HG03378 (cell line): ENCODE measurements at regions not wholly inside any gene's neighbourhood (a gene's known extent, or its start where the extent isn't known, plus 50 kb on each side); places are given as distances from the start of the nearest gene placed in this dataset.

Source experiments
- ATAC-seq: cut with Tn5 transposase; IDR thresholded peaks from one replicate; pipeline ENCODE4 v1.9.1; 2021; ENCODE audit warnings: mild to moderate bottlenecking, moderate library complexity; ENCODE audit not compliant: unreplicated experiment

DNA sequence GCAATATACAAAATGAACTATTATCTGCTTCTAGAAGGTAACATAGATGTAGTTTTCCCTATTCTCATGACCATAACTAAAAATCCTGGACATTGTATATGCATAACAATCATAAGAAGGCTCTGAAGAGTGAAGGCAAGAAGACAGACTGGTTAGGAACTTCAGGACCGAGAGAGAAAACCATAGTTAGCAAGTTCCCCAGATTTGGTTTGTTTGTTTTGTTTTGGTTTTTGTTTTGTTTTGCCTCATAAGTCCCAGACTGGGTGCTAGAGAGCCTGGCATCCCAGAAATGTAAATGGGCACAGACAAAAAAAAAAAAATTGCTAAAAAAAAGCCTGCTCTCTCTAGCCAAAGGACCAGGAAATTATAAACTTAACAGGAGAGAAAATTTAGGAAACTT lies 192.2 kb upstream of the FBXO11 start:
- no peak for ATAC-seq

GRCh38 chr2:48104418-48104817 lies 198.1 kb upstream of the FBXO11 start:
- ATAC-seq: no peak

GRCh38 chr2:48105848-48106247 lies 199.6 kb upstream of the FBXO11 start:
- no peak for ATAC-seq

DNA sequence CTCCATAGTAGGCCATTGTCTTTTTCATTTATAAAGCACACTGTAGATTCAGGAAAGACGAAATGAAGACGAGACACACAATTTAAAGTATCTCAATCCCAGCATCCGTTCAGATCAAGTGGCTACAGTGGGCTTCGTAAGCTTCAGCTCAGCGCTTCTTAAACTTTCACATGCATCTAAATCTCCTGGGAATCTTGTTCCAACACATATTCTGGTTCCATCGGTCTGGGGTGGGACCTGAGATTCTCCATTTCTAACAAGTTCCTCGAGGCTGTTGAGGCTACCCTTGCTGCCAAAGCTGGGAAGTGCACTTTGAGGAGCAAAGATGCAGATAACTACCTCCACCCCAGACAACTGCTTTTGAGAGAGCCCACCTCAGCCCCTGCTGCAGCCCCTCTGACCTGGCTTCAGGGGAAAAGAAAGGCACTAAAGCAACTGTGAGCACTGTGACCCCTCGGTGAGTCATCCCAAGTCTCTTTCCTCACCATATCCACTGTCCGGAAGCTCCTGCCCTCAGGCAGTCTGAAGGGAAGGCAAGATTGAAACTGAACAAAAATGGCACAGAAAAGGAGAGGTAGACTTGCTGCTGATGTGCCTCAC lies 201.1 kb upstream of the FBXO11 start:
- ATAC-seq: no peak

GRCh38 chr2:48108455-48108854 lies 202.2 kb upstream of the FBXO11 start:
- no peak for ATAC-seq

GRCh38 chr2:48109491-48110204 lies 203.3 kb upstream of the FBXO11 start:
- no peak for ATAC-seq

DNA sequence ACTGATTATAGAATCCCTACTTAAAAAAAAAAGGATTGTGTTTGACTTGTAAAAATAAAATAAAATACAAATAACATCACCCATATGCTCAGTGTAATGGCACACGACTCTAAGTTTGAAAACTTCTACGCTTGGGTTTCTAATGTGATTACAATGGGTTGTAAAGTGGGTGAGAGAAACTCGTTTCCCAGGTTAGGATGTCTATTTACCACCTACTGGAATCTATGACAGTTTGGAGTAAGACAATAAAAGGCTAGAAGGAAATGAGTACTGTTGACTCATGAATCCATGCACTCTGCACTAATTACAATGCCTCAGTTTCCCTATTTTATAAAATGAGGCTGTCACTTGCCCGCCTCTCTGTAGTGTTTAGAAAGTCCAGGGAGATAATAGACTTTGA lies 204.0 kb upstream of the FOXN2 start:
- ATAC-seq: no peak

DNA sequence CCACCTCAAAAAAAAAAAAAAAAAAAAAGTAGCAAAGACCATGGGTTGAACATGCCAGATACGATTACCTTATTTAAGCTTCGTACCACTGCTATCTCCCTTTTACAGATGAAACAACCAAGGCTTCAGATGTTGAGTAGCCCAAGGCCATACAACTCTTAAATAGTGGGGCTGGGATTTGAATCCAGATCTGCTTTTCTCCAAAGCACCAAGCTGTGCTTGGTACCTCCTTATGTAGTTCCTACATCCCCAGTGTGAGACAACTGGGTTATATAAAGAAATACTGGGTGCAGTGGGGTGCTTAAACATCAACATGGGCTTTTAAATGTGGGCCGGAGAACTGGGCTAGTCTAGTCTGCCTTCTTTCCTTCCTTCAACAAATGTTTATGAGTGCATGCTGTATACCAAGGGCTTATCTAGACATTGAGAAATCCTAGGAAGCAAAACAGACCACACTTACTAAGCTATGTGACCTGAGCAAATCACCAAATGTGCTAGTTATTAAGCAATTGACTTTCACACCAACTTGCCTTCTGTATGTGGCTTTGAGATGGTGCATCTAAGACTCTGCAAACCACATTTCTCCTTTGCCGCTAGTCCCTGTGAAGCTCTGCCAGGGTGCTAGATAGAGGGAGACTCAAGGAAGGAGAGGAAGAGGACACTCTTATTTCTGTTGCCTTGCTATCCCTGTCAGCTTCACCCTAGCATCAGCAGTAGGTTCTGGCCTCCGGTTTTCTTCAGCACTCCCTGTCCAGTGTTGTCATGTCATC lies 201.4 kb upstream of the FOXN2 start:
- ATAC-seq: no peak

DNA sequence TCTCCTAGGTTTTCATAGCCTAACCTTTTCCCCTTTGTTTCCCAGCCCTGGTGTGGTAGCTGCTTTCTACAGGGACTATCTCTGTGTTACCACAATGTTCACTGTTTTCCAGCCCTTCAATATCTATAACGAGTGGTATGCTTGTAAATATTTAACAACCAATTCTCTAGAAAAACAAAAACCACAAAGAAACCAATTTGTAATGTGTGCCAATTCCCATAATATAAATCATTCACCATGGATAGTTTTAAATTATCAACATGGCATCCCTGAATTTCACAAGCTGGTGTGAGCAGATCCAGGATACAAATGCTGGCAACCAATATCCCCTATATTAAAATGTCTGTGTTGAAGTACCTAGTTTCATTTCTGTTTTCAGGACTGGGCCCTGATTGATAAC lies 200.7 kb upstream of the FOXN2 start:
- peak; percentile 15 for ATAC-seq

GRCh38 chr2:48114256-48114655 lies 200.2 kb upstream of the FOXN2 start:
- peak; percentile 44 for ATAC-seq

DNA sequence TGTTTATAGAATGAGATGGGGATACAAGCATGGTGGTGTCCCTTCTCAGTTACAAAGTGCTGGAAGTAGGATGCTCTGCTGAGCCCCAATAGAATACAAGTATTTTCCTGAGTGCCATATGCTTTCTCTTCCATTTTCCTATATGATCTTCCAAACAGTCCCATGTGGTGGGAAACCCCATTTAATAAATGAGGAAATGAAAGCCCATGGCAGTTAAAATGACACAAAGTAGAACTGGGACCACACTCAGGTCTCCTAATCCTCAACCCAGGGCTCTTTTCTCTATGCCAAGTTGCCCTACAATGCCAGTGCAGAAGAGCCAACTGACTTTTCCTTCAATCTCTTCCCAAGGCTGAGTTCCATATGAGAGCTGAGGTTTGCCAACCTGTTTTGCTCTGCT lies 198.0 kb upstream of the FOXN2 start:
- no peak for ATAC-seq

DNA sequence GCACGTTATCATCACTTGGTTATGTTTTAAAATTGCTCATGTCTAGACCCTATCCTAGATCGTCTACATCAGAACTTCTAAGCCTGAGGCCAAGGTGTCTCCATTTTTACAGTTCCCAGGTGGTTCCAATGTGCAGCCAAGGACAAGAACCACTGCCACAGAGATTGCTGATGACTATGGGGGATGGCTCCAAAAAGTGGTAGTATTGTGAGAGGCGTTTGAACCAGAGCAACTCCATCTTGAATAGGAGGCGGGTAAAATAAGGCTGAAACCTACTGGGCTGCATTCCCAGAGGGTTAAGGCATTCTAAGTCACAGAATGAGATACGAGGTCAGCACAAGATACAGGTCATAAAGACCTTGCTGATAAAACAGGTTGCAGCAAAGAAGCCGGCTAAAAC lies 195.6 kb upstream of the FOXN2 start:
- no peak for ATAC-seq

DNA sequence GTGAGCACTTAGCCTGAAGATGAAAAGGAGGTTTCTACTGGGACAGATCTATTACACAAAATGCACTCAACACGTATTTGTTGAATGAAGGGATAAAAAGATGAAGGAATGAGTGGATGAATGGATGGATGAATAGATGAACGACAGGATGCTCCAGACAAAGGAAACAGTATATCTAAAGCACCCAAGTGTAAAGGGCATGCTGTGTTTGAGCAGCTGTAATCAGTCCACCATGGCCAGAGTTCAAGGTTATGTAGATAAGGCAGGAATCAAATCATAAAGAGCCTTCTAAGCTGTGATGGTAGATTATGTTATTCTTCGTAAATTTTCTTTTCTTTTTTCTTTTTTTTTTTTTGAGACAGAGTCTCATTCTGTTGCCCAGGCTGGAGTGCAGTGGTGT lies 194.4 kb upstream of the FOXN2 start:
- ATAC-seq: no peak

DNA sequence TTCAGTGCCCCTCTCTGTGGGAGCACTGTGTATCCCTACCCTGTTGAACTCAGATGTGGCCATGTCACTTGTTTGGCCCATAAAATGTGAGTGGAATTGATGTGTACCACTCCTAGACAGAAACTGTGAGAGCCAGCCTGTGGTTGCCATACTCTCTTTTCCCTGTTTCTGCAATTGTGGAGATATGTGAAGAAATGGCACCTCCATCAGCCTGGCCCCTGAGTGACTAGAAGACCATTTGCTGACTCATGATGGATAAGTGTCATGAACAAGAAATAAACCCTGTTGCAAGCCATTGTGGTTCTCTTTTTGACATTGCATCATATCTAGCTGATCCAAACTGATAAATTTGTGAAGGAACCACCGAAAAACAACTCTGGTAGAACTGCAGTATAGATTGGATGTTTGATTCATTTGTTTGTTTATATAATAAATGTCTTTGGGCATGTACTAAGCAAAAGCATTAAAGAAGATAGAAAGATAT lies 193.7 kb upstream of the FOXN2 start:
- ATAC-seq: no peak

GRCh38 chr2:48122166-48122565 lies 192.3 kb upstream of the FOXN2 start:
- no peak for ATAC-seq

DNA sequence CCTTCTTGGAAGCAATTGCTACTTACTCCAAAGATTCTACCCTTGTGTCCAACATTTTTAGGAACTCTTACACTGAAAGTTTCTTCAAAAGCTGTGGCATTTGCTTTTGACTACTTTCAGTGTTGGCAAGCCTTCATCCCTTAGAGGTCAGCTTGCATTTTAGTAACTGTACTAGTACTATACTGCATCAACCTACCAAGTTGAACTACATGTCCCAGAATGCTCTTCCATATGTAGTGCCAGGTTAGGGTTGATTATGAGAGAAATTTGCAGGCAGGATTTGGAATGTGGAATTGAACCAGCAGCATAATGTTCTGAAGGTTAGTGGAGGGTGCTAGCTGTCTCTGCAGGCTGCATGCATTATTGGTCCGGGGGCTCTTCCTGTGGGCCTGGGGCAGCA lies 189.9 kb upstream of the FOXN2 start:
- no peak for ATAC-seq

GRCh38 chr2:48126162-48126561 lies 188.3 kb upstream of the FOXN2 start:
- no peak for ATAC-seq

DNA sequence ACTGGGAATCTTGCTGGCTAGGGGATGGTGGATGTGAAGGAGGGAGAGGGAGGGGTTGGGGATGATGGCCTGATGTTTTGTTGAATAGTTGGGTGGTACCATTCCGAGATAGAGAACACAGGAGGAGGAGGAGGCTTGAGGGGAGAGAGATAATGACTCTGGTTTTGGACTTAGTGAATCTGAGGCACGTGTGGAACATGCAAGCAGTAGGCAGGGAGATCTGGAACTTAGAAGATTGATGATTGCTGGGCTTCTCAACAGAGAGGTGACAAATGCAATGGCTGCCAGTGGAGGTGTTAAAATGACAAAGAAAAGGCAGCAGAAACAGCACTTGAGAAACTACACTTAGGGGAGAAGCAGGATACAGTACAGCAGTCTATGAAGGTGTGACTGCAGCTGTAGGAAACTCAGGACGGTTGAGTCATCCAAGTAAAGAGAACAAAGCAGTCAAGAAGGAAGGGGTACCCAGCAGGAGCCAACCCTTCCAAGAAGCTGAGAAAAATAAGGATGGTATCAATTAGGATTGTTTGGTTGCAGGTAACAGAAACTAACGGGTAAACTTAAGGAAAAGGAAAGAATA lies 186.8 kb upstream of the FOXN2 start:
- no peak for ATAC-seq

GRCh38 chr2:48129293-48129950 lies 185.1 kb upstream of the FOXN2 start:
- no peak for ATAC-seq

GRCh38 chr2:48131539-48132270 lies 182.8 kb upstream of the FOXN2 start:
- no peak for ATAC-seq

GRCh38 chr2:48132271-48132625 lies 182.2 kb upstream of the FOXN2 start:
- no peak for ATAC-seq
